Subcutaneous abdominal adipose tissue (tissue), 5 donors: ENCODE measurements at regions not wholly inside any gene's neighbourhood (a gene's known extent, or its start where the extent isn't known, plus 50 kb on each side); places are given as distances from the start of the nearest gene placed in this dataset.

ENCODE experiments used
- H3K27ac ChIP-seq: one replicate; pipeline ENCODE4 v1.7.0; 2013; ENCODE audit warnings: low read depth, mild to moderate bottlenecking, inconsistent platforms, low read length, moderate library complexity
- H3K27me3 ChIP-seq, 5 donors: one replicate each; pipeline ENCODE4 v1.7.0; 2013; ENCODE audit warnings: low read length in 5 of 5, inconsistent platforms in 1 of 5; ENCODE audit not compliant: control insufficient read depth in 5 of 5, insufficient read depth in 4 of 5
- H3K36me3 ChIP-seq, 5 donors: one replicate each; pipeline ENCODE4 v1.7.0; 2013; ENCODE audit warnings: low read length in 5 of 5; ENCODE audit not compliant: control insufficient read depth in 5 of 5, insufficient read depth in 5 of 5
- H3K4me1 ChIP-seq, 5 donors: one replicate each; pipeline ENCODE4 v1.7.0; 2013; ENCODE audit warnings: low read length in 5 of 5, mild to moderate bottlenecking in 3 of 5, moderate library complexity in 1 of 5; ENCODE audit not compliant: control insufficient read depth in 5 of 5, insufficient read depth in 5 of 5
- H3K4me3 ChIP-seq, 5 donors: one replicate each; pipeline ENCODE4 v1.7.0; 2013; ENCODE audit warnings: low read length in 5 of 5, low read depth in 1 of 5
- H3K9ac ChIP-seq, 5 donors: one replicate each; pipeline ENCODE4 v1.7.0; 2013; ENCODE audit warnings: low read length in 5 of 5, mild to moderate bottlenecking in 4 of 5, moderate library complexity in 3 of 5
- H3K9me3 ChIP-seq, 5 donors: one replicate each; pipeline ENCODE4 v1.7.0; 2013; ENCODE audit warnings: low read length in 5 of 5; ENCODE audit not compliant: control insufficient read depth in 5 of 5
- donor health status: healthy.
- donor health status: healthy.
- donor health status: healthy.
- donor health status: healthy.
- donor health status: healthy.

GRCh38 chr21:18155508-18156193 is 89.0 kb upstream of the CHODL start:
- Histone ChIP-seq H3K4me1 (no peaks in the 10 kb centered on the region), H3K9ac (no peak overlapping the region), H3K36me3 (no peaks in the 10 kb centered on the region), H3K27ac (no peak overlapping the region), H3K27me3 (no peaks in the 10 kb centered on the region), H3K9me3 (peaks cover 0 to 3% (median 0%) of the 10 kb centered on the region in 5 donors), H3K4me3 (no peak overlapping the region)

- Histone ChIP-seq H3K36me3 (no peaks in the 10 kb centered on the region), H3K4me3 (no peak overlapping the region), H3K27me3 (no peaks in the 10 kb centered on the region), H3K4me1 (peaks cover 0 to 2% (median 0%) of the 10 kb centered on the region in 5 donors), H3K9ac (no peak overlapping the region), H3K27ac (no peak overlapping the region), H3K9me3 (peaks cover 0 to 3% (median 0%) of the 10 kb centered on the region in 5 donors)
Measured at GRCh38 chr21:18153063-18153462, 91.6 kb upstream of the CHODL start.

GRCh38 chr21:18152371-18152770 is 92.3 kb upstream of the CHODL start:
- peaks cover 0 to 2% (median 0%) of the 10 kb centered on the region in 5 donors for H3K4me1 ChIP-seq
- no peak overlapping the region for H3K4me3 ChIP-seq
- H3K36me3 ChIP-seq, result no peaks in the 10 kb centered on the region
- no peak overlapping the region for H3K9ac ChIP-seq
- H3K9me3 ChIP-seq, result peaks cover 0 to 3% (median 0%) of the 10 kb centered on the region in 5 donors
- no peaks in the 10 kb centered on the region for H3K27me3 ChIP-seq
- H3K27ac ChIP-seq, result no peak overlapping the region

DNA sequence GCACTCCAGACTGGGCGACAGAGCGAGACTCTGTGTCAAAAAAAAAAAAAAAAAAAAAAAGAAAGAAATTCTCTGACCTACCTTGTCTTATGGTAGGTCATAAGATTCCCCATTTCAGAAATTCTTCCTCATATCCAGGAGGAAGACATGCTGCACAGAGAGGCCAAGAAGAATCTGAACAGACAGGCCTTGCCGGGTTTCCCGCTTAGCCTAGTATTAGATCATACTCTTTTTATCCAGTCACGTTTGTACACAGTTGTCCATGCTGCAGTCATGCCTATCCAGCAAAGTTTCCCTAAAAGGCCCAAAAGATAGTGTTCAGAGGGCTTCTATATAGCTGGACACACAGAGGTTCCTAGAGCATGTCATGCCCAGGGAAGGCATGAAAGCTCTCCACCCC is 93.6 kb upstream of the CHODL start:
- Histone ChIP-seq H3K4me3 (no peak overlapping the region), H3K9ac (no peak overlapping the region), H3K27me3 (no peaks in the 10 kb centered on the region), H3K36me3 (no peaks in the 10 kb centered on the region), H3K4me1 (peaks cover 0 to 2% (median 0%) of the 10 kb centered on the region in 5 donors), H3K9me3 (peaks cover 0 to 3% (median 0%) of the 10 kb centered on the region in 5 donors), H3K27ac (no peak overlapping the region)

- Histone ChIP-seq H3K9me3 (peaks cover 0 to 3% (median 0%) of the 10 kb centered on the region in 5 donors), H3K36me3 (no peaks in the 10 kb centered on the region), H3K4me1 (peaks cover 0 to 2% (median 0%) of the 10 kb centered on the region in 5 donors), H3K27ac (no peak overlapping the region), H3K9ac (no peak overlapping the region), H3K27me3 (no peaks in the 10 kb centered on the region), H3K4me3 (no peak overlapping the region)
Measured at GRCh38 chr21:18148401-18148800, 96.2 kb upstream of the CHODL start.

GRCh38 chr21:18147678-18148077 is 97.0 kb upstream of the CHODL start:
- no peak overlapping the region for H3K27ac ChIP-seq
- no peaks in the 10 kb centered on the region for H3K36me3 ChIP-seq
- H3K27me3 ChIP-seq, result no peaks in the 10 kb centered on the region
- peaks cover 0 to 2% (median 0%) of the 10 kb centered on the region in 5 donors for H3K4me1 ChIP-seq
- H3K9ac ChIP-seq, result no peak overlapping the region
- H3K9me3 ChIP-seq, result no peaks in the 10 kb centered on the region
- H3K4me3 ChIP-seq, result no peak overlapping the region

DNA sequence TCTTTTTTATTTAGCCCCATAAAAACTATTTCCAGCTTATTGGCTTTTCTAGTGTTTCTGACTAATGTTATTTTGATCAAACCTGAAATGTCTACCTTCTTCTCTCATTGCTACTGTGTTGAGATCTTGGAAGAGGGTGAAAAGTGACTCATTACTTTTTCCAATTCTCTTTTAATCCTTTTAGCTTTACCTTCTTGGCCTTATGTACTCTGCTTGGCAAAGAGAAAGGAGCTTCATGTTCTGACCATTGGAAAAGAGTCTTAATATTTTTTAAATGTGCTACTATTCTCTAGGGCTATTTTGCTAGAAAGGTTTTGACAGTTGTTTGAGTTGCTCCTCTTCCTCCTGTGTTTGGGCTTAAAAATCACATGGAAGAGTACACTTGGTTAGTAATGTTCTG is 97.8 kb upstream of the CHODL start:
- no peaks in the 10 kb centered on the region for H3K36me3 ChIP-seq
- H3K9me3 ChIP-seq, result no peaks in the 10 kb centered on the region
- no peak overlapping the region for H3K4me3 ChIP-seq
- no peak overlapping the region for H3K9ac ChIP-seq
- no peaks in the 10 kb centered on the region for H3K27me3 ChIP-seq
- peaks cover 0 to 2% (median 0%) of the 10 kb centered on the region in 5 donors for H3K4me1 ChIP-seq
- no peak overlapping the region for H3K27ac ChIP-seq

DNA sequence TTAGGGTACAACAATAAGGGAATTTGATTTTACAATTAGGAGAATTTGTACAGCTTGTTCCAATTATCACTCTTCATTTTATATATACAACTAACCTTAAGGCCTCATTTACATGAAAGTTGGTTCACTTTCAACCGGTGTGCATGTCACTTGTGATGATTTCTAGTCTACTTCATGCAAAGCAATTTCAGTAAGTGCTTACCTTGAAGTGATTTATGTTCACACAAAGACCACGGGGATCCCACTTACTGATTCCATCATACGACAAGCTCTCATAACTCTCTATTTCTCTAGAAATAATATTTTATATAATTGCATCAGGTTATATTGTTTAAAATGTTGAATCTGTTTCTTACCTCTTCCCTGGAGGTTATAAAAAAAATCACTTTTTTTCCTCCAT is 100.3 kb upstream of the CHODL start:
- Histone ChIP-seq H3K9ac (no peak overlapping the region), H3K4me1 (peaks cover 0 to 2% (median 0%) of the 10 kb centered on the region in 5 donors), H3K27ac (no peak overlapping the region), H3K36me3 (no peaks in the 10 kb centered on the region), H3K27me3 (no peaks in the 10 kb centered on the region), H3K4me3 (no peak overlapping the region), H3K9me3 (no peaks in the 10 kb centered on the region)

DNA sequence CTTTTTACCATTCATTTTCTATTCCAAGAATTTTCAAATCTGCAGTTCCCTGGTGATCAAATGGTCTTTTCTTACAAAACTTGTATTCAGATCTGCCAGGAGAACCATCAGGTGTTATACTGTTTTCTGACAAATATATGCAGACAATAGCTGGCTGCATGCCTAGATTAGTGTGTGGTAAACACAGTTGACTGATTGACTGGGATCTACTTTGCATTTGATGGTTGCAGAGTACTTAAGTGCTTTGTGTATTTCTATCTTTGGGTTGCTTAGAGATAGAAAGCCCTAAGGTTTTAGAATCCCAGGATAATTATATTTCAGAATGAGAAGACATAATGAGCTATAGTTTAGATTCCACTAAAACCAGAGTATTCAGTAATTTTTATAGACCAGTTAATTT is 102.0 kb upstream of the CHODL start:
- Histone ChIP-seq H3K36me3 (no peaks in the 10 kb centered on the region), H3K4me1 (no peaks in the 10 kb centered on the region), H3K9me3 (no peaks in the 10 kb centered on the region), H3K9ac (no peak overlapping the region), H3K4me3 (no peak overlapping the region), H3K27me3 (no peaks in the 10 kb centered on the region), H3K27ac (no peak overlapping the region)

DNA sequence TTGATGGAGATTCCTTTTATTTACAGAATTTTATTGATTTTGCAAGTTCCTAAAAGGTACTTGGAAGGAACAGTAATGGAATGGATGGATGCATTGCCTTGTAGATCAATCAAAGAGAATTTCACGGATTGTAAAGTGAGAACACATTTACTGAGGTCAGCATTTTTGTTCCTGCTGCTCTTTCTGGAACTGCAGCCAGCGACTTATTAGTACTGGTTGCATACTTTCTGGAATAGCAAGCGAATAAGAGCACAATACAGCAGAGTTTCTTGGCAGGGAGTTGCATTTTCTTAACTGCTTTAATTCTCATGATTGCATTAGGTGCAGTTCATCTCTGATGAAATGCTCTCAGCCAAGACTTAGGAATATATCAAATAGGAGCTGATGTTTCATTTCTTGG is 106.1 kb upstream of the CHODL start:
- Histone ChIP-seq H3K4me3 (no peak overlapping the region), H3K4me1 (no peaks in the 10 kb centered on the region), H3K36me3 (no peaks in the 10 kb centered on the region), H3K27me3 (no peaks in the 10 kb centered on the region), H3K27ac (no peak overlapping the region), H3K9ac (no peak overlapping the region), H3K9me3 (no peaks in the 10 kb centered on the region)
